NCI-H187 (cell line): ENCODE measurements at regions not wholly inside any gene's neighbourhood (a gene's known extent, or its start where the extent isn't known, plus 50 kb on each side); places are given as distances from the start of the nearest gene placed in this dataset.

Source experiments
- DNase-seq, 2 experiments: peaks; one replicate each; lab custom pipeline; 2025; lab: John Stamatoyannopoulos, UW

DNA sequence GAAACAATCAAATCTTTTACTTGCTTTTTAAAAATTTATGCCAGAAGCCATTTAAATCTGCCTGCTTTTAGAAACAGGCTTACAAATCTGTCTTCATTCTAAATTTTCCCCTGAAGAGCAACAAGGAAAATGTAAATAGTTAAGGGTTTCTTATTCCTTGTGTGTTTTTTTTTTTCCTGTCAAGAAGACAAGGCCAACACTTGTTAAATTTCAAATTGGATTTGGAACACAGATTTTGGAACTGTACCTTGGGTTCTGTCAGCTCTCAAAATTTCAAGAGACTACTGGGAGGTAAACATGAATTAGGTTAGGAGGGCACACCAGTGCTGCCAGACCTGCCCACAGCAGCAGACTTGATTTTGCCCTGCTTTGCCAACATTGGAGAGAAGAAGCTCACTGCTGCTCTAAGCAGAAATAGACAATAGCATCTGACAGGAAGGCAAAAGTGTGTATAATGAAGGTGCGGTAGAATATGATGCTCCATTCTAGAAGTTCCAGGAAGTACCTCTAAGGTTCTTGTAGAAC lies 121.7 kb downstream of the NHLRC3 start:
- no peak for DNase-seq

DNA sequence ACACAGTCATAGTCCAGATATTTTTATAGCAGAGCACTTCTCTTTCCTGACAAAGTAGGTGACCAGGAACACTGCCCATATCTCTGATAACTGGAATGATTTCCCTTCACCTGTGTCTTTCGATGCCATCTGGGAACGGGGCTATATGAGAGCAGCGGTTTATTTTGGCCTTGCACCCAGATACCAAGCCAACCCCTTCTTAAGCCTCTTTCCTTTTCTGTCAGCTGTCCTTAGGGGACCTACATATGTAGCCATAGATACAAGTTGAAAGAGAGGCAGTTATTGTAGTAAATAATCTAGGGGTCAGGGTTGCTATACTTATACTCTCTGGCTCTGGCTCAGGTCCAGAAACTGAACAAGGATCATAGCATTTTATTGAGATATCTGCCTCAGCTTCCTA lies 128.8 kb downstream of the NHLRC3 start:
- DNase-seq, result no peak

DNA sequence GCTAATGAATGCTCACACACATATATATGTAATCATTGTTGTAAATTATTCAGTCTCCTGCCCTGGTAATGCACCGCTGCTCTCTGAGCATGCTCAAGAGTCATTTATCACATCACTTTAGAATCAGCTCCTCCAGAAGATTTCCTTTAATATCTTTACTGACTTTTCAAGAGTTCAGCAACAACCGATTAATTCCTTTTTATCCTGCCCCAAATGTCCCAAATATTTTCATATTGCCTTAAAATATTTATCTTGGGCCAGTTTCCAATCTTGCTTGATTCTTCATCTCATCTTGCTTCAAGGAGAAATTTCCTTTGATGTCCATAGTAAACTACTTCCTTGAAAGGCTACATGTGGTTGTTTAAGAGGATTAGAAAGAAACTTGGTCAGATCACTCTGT lies 132.5 kb downstream of the NHLRC3 start:
- DNase-seq, result no peak

DNA sequence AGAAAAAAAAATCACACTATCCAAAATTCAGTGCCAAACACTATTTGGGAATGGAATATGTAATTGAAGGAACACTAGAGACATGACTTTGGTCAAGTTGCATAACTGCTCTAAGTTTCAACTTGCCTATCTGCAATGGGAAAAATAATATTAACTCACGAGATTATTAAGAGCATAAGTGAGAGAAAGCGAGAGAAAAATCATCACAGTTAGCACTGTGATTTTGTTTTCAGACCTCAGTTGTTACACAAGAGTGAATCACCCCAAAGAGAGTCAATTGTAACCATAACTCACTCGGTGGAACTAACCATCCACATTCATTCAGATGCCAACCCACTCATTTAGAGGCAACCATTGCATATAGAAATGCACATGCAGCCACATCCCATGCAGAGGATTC lies 147.1 kb downstream of the NHLRC3 start:
- no peak for DNase-seq

DNA sequence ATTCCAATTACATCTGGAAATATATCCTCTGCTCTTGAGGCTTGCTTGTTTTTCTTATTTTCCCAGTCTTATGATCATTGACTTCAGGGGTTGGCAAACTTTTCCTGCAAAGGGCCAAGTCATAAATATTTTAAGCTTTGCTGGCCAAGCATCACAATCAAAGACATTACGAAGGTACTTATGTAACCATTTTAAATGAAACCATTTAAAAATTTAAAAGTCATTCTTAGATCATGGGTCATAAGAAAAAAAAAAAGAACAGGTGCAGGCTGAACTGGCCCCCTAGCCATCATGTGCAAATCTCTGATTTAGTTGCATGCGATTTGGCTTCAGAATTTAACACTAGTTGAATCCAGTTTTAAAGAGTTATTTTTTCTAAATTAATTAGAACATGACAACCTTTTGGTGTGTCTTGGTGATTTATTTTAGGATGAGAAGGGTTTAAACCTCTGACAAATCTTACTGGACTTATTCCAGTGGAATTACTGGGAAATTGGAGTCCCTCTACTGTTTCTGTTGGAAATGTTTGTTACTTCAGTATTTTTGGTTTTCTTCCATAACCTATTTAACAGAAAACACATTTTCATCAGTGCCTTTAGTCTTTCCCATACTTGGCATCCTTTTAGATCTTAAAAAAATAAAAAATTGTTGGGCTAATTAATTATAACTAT lies 148.1 kb downstream of the NHLRC3 start:
- DNase-seq, result no peak

DNA sequence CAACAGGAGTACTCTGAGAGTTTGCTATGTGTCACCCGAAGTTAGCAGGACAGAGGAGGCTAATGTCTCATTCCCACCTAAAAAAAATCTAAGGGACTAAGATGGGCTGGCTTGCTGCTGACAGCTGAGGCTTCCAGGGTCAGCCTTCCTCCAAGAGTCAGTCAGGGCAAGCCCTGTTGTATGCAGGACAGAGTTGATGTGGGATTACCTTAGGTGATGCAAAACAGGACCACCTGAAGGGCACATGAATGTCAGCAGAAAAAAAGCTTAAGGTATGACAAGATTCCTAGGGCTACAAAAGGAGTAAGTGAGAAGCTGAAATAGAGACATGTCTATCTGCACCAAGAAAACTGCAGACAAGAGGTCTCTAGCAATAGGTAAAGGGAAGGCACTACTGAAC lies 151.5 kb downstream of the NHLRC3 start:
- DNase-seq, result no peak

DNA sequence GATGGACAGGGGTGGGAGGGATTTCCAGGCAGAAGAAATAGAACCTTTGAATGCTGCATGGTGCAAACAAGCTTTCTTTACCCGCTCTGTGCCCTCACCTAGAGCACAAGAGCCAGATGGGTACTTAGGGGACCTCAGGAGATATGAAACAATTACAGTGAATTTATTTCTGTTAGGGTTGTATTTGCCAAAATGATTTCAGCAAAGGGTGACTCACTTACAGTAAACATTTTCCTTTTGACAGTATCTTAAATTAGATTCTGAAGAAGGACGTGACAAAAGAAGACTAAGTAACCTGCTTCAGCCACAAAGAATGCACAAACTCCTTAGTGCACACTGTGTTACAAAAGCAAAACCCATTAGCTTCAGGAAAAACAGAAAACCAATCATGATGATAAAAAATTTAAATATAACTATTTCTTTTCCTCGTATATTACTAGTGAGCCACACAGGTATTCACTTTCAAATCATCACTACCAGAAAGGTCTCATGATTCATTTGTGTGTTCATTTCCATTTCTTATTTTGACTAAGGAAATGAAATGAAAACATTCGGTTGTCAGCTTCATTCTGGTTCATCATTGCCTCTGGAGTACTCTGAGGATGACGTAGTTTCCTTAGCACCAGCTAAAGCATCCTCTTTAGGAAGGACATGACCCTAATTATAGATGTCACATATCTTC lies 158.8 kb downstream of the NHLRC3 start:
- DNase-seq, result no peak

DNA sequence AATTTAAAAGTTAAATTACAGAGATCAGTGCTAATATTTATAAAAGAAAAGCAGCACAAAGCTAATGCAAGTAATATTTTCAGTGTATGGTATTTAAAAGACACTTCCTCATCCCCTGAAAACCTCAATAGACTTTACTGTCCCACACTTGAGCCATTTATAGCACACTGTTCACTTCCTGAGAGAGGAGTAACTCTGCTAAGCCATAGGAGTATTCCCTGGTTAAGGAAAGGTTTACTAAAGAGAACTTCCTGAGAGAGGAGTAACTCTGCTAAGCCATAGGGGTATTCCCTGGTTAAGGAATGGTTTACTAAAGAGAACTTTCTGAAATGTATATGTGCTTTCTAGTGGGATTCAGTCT lies 159.4 kb downstream of the NHLRC3 start:
- no peak for DNase-seq

DNA sequence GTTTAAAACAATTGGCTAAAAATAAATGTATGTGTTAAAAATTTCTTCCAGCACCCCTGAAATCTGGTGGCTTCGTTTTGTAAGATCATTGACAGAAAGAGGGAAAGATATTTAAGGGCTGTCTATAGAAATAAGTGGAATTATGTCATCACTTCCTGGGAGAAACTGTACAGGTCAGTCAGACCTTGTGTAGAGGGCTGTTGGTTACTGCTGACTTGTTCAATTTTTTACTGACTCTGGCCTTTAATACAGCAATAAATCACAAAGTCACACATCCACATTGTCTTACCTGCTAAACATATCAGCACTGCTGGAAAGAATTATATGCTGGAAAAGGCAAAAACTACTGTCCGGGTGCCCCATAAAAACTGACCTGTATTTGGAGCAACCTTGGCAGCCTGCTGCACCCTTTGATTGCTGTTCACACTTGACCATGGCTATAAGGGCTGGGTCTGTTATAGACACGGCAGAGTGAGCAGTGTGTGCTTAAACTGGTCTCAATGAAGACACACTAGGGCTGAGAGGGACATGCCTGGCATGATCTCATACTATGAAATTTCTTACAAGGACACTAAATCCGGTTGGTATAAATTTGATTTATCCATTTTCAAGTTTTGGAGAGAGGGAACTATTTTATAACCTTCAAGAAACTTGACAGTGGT lies 162.1 kb downstream of the NHLRC3 start:
- DNase-seq, result no peak

DNA sequence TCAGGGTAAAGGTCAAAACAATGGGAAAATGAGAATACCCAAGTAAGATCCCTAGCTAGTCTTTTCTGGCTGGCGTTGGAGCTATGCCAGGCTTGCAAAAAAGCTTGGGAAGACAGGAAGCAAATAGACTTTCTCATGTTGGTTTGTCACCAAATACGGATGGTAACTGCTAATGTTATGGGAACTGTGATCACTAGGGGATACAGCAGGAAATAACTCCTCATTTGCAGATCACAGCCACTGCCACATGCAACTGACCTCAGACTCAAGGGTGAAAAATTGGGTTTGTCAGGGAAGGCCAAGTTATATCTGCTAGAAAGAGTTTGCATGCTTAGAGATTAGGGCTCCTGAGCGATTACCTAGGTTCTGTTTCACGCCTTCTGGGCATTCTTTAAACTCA lies 162.9 kb downstream of the NHLRC3 start:
- DNase-seq, result no peak

DNA sequence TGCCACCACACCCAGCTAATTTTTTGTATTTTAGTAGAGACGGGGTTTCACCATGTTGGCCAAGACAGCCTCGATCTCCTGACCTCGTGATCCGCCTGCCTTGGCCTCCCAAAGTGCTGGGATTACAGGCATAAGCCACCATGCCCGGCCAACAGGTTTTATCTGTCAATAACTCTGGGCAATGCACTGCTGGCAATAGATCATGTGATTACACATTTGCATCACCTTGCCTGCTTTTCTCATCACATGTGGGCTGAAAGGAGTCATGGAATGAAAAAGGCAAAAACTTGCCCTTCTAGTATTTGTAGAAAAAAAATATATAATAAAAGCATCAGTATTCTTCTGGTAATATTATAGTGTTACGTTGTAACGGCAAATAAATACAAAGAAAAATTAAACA lies 164.5 kb downstream of the NHLRC3 start:
- DNase-seq, result no peak

DNA sequence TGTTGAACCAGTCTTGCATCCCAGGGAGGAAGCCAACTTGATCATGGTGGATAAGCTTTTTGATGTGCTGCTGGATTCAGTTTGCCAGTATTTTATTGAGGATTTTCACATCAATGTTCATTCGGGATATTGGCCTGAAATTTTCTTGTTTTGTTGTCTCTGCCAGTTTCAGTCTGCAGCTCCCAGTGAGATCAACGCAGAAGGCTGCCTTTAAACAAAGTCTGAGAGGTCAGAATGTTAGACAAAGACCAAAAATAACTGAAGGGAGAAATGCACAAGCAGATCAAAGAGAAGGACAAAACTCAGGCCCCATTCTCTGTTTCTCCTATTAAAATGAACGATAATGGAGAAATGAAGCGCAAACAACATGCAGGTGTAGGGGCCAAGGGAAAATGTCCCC lies 170.4 kb downstream of the NHLRC3 start:
- no peak for DNase-seq

DNA sequence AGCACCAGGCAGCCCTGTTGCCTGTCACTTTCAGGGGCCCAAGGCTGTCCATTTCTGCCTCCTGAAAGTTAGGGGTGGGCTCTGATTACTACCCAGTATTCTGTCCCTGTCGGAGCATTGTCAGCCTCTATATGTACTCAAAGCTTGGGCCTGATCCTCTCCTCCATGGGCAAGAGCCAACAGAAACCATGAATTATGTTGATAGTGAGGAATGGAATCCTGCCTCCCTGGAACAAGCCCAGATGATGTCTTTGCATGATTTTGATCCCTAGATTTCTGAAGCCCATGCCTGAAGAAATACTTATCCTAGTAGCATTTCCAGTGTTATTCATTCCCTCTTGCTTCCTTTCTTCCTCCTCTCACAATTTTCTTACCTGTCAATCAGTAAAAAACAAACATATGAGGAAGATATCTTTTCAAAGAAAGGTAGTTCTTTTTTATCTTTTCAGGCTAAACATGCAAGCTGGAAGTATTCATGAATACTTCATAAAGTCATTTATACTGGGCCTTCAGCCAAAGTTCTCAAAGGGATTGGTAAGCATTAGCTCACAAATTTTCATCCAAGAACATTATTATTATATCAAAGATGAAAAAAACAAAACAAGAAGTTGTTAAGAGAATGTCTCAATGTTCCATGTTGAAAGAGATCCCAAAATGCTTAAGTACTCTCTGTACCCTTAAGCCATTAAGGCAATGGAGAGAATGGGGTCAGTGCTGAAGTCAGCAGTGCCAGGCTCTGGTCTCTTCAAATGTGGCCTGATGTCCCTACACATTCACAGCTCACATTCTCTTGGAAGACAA lies 171.7 kb downstream of the NHLRC3 start:
- DNase-seq, result no peak

DNA sequence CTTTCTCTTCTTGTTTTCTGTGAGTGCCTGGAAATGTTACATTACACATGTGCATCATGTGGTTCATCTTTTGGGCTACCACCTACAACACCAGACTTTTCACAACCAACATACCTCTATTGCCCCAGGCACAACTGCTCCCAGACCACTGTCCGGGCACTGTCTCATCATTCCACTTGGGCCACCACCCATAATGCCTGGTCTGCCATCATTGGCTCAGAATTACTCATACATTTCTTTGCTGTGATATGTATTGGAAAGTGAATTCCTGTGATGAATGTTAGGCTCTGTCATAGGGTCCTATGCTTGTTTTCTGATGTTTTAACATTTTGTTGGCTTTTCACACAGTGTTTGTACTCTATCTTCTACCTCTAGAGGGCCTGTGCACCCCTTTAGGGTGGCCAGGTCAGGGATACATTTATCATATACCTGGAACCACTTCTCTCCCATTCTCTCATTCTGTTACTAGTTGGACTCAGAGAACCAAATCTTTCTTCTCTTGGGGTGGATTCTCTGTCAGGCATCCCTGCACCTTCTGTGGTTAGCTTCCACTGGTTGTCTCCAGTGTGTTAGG lies 172.8 kb downstream of the NHLRC3 start:
- no peak for DNase-seq

DNA sequence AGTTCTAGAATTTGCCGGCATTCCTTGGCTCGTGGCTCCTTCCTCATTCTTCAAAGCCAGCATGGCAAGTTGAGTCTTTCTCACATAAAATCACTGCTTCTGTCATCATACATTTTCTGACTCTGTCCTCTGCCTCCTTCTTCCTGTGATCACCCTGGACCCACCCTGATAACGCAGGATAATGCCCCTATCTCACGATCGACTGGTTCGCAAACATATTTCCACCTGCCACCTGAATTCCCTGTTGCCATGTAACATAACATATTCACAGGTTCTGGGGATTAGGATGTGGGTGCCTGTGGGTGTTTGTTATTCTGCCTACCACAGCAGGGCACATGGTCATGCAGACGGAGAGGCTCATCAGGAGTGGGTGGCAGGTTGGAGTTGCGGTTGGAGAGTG lies 177.7 kb downstream of the NHLRC3 start:
- no peak for DNase-seq

DNA sequence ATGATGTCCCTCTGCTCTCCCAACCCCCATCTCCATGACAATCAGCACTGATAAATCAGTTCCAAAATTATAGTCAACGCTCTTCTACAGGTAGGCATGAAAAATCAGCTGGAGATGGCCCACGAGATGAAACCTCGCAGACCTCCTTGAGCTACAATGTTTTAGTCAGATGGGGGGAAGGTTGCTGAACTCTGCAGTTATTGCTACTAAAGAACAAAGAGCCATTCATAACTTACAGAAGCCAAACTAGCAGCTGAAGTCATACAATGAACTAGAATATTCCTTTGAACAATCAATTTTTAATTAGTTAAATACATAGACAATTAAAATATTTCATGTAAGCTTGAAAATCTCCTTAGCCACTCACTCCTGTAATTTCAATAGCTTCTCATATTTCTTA lies 179.2 kb downstream of the NHLRC3 start:
- no peak for DNase-seq

DNA sequence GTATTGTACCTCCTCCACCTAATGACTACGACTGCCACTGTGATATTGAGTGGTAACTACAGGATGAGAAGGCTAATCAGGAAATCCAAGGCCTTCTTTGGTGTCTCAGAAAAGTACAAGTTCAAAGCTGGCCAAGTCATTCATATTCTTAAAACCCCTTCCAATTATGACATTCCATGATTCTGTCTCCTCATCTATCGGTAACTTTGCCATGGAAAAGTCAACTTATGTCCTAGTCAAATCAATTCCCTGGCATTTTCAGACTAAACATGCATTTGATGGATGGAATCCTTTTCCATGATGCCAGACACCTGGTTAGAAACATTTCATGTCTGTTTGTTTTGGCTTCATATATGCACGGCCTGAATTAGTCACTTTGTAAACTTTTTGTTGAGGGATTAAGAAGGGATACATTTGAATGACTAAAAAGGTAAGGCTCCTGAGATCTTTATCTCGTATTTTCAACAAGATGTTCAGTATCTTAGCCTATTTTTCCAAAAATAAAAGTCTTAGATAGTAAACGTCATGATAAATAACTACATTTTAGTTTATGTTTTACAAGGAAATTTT lies 186.5 kb downstream of the NHLRC3 start:
- DNase-seq, result no peak

DNA sequence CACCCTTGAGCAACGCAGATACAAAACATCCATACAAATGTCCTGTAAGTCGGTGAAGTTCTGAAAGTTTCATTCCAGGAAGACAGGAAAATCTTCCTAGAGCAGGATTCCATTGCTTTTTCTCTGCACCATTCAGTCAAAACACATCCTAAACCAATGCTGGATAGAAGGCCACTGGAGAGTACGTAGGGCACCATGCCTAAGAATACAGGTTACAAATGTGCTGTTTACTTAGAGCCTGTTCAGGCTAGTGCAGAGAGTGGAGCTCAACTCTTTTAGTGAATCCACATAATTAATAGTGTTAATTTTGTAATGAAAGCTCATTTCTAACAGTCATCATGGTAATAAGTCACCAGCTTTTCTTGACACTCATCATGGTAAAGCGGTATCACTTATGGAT lies 187.6 kb downstream of the NHLRC3 start:
- no peak for DNase-seq

DNA sequence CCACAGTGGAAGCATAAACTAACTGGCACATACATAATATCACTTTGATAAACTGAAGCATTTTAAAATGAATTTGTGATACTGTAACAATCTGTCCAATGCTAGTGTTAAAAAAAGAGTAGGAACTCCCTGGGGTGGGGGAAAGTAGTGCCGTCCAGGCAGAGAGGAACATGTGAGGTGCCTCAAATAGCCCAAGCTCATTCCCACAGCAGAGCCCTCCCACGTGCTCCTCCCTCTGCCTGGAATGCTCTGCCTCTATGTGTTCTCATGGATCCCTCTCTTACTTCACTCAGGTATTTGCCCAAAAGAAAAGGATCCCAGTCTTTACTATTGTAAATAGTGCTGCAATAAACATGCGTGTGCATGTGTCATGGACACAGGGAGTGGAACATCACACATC lies 188.1 kb downstream of the NHLRC3 start:
- DNase-seq, result no peak

DNA sequence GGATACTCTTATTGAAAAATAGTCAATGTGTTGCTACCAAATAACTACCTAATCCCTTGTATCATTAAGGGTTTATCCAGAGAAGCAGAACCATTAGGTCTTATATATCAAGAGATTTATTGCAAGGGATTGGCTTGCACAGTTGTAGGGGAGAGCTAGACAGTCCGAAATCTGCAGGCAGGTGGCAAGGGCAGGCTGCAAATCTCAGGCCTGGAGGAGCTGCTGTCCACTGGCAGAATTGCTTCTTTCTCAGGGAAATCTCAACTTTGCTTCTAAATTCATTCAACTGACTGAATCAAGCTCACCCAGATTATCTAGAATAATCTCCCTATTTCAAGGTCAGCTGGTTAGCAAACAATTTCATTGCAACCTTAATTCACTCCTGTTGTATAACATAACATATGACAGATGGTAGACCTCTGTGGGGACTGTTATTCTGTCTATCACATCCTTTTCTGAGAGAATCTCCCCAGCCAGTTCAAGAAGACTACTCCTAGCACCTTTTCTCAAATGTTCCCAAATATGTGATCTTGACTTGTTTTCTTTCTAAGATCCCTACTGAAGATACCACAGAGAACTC lies 194.2 kb downstream of the NHLRC3 start:
- no peak for DNase-seq

DNA sequence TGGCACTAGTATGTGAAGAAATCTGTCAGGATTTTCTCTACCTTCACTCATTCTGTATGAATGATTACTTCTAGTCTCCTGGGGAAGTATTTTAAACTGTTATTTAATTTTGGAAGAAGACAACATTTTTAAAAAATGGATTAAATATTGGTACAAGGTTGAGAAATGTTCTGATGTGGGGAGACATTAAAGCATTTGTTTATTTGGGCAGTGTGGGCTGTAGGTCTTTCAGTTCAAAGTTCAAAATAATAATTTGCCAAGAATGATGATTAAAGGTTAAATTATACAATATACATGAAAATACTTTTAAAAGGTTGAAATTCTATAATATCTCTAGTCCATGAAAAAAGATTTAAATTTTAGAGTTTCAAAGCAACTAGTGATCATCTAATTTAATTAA lies 194.7 kb downstream of the NHLRC3 start:
- no peak for DNase-seq

DNA sequence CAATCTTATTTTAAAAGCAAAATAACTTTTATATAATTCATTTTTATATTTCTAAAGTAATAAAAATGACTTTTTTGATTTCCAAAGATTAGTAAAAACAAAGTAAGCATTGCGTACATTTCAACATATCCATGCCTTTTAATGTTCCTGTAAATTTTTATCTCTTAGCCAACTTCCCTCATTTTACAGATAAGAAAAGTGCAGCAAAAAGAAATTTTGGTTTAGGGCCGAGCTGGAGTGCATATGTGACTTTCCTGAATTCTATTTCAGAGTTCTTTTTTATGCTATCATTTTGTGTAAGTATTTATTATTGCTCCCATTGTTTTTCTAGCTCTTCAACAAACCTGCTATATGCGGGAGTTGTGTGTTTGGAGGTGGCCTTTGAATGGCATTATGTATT lies 195.3 kb downstream of the NHLRC3 start:
- DNase-seq, result no peak
